H9 (cell line): ENCODE measurements at regions not wholly inside any gene's neighbourhood (a gene's known extent, or its start where the extent isn't known, plus 50 kb on each side); places are given as distances from the start of the nearest gene placed in this dataset.

Source experiments
- DNase-seq: peaks from one replicate; pipeline ENCODE4 v3.0.0-alpha.2; 2017
- H2AFZ ChIP-seq: one replicate; pipeline ENCODE4 v1.6.1; 2013; ENCODE audit warnings: mild to moderate bottlenecking, low read length, control low read depth, moderate library complexity
- H2AK5ac ChIP-seq: 2 replicates; pipeline ENCODE4 v1.6.1; 2013; ENCODE audit warnings: low read length, control low read depth, mixed read lengths; ENCODE audit not compliant: insufficient read length
- H2BK120ac ChIP-seq: one replicate; pipeline ENCODE4 v1.6.1; 2013; ENCODE audit warnings: low read depth, mild to moderate bottlenecking, low read length, control low read depth, inconsistent platforms; ENCODE audit not compliant: poor library complexity, severe bottlenecking
- H2BK12ac ChIP-seq: 2 replicates; pipeline ENCODE4 v1.6.1; 2013; ENCODE audit warnings: low read length, control low read depth, mixed read lengths, low read depth; ENCODE audit not compliant: insufficient read length
- H2BK15ac ChIP-seq: 2 replicates; pipeline ENCODE4 v1.6.1; 2013; ENCODE audit warnings: low read depth, low read length, control low read depth
- H2BK20ac ChIP-seq: one replicate; pipeline ENCODE4 v1.6.1; 2013; ENCODE audit warnings: low read depth, mild to moderate bottlenecking, low read length, control low read depth, inconsistent platforms; ENCODE audit not compliant: poor library complexity, severe bottlenecking
- H2BK5ac ChIP-seq: 2 replicates; pipeline ENCODE4 v1.6.1; 2013; ENCODE audit warnings: low read length, control low read depth, mixed read lengths; ENCODE audit not compliant: insufficient read length
- H3K14ac ChIP-seq: 2 replicates; pipeline ENCODE4 v1.6.1; 2013; ENCODE audit warnings: low read length, control low read depth; ENCODE audit not compliant: insufficient read depth
- H3K18ac ChIP-seq: 2 replicates; pipeline ENCODE4 v1.6.1; 2013; ENCODE audit warnings: low read depth, mild to moderate bottlenecking, mixed read lengths, low read length, control low read depth; ENCODE audit not compliant: insufficient read length
- H3K23ac ChIP-seq: 2 replicates; pipeline ENCODE4 v1.6.1; 2013; ENCODE audit warnings: low read length, control low read depth, mixed read lengths, low read depth; ENCODE audit not compliant: insufficient read length
- H3K23me2 ChIP-seq: 2 replicates; pipeline ENCODE4 v1.6.1; 2013; ENCODE audit warnings: low read depth, mild to moderate bottlenecking, mixed read lengths, low read length, control low read depth; ENCODE audit not compliant: insufficient read length, poor library complexity, severe bottlenecking
- H3K27ac ChIP-seq: 2 replicates; pipeline ENCODE4 v1.5.1; 2013; ENCODE audit warnings: low read length, control low read depth, mixed read lengths, low read depth; ENCODE audit not compliant: insufficient read length
- H3K27me3 ChIP-seq: 2 replicates; pipeline ENCODE4 v1.6.1; 2013; ENCODE audit warnings: low read length, control low read depth, inconsistent platforms; ENCODE audit not compliant: insufficient read depth
- H3K4ac ChIP-seq: 2 replicates; pipeline ENCODE4 v1.6.1; 2013; ENCODE audit warnings: low read depth, mild to moderate bottlenecking, control low read depth, inconsistent platforms, low read length, moderate library complexity
- H3K4me1 ChIP-seq: 2 replicates; pipeline ENCODE4 v1.6.1; 2013; ENCODE audit warnings: low read length, control low read depth, inconsistent platforms; ENCODE audit not compliant: insufficient read depth
- H3K4me2 ChIP-seq: 2 replicates; pipeline ENCODE4 v1.6.1; 2013; ENCODE audit warnings: low read length, control low read depth, mixed read lengths; ENCODE audit not compliant: insufficient read length, insufficient read depth
- H3K56ac ChIP-seq: 2 replicates; pipeline ENCODE4 v1.6.1; 2013; ENCODE audit warnings: low read depth, mild to moderate bottlenecking, mixed read lengths, low read length, control low read depth; ENCODE audit not compliant: insufficient read length
- H3K79me1 ChIP-seq: 2 replicates; pipeline ENCODE4 v1.6.1; 2013; ENCODE audit warnings: low read depth, mild to moderate bottlenecking, moderate library complexity, low read length, control low read depth, inconsistent platforms; ENCODE audit not compliant: insufficient read depth, poor library complexity, severe bottlenecking
- H3K79me2 ChIP-seq: 2 replicates; pipeline ENCODE4 v1.6.1; 2013; ENCODE audit warnings: low read length, control low read depth, inconsistent platforms; ENCODE audit not compliant: insufficient read depth
- H3K9ac ChIP-seq: 2 replicates; pipeline ENCODE4 v1.6.1; 2013; ENCODE audit warnings: low read length, control low read depth, mixed read lengths; ENCODE audit not compliant: insufficient read length; ENCODE audit errors: extremely low read depth
- H3K9me3 ChIP-seq: one replicate; pipeline ENCODE4 v1.6.1; 2013; ENCODE audit warnings: low read depth, low read length, inconsistent platforms; ENCODE audit not compliant: control insufficient read depth
- H3T11ph ChIP-seq: one replicate; pipeline ENCODE4 v1.6.1; 2013; ENCODE audit warnings: mild to moderate bottlenecking, low read length, control low read depth, inconsistent platforms
- H4K20me1 ChIP-seq: one replicate; pipeline ENCODE4 v1.6.1; 2013; ENCODE audit not compliant: control insufficient read depth, insufficient read length, insufficient read depth
- H4K5ac ChIP-seq: 2 replicates; pipeline ENCODE4 v1.6.1; 2013; ENCODE audit warnings: low read depth, mild to moderate bottlenecking, mixed read lengths, low read length, control low read depth; ENCODE audit not compliant: insufficient read length
- H4K8ac ChIP-seq: replicated peaks from 2 replicates; pipeline ENCODE4 v1.6.1; 2013; ENCODE audit warnings: low read length, control low read depth, mixed read lengths, low read depth; ENCODE audit not compliant: insufficient read length
- H4K91ac ChIP-seq: 2 replicates; pipeline ENCODE4 v1.6.1; 2013; ENCODE audit warnings: low read depth, mild to moderate bottlenecking, moderate library complexity, mixed read lengths, low read length, control low read depth; ENCODE audit not compliant: insufficient read length
- H3K27ac Mint-ChIP-seq, 3 experiments: 2 replicates in 2 of 3; 3 replicates in 1 of 3; pipeline ENCODE4 v1.8.0; 2020 to 2021; ENCODE audit warnings: mixed read lengths in 3 of 3, mild to moderate bottlenecking in 1 of 3, moderate library complexity in 1 of 3
- H3K27me3 Mint-ChIP-seq: 2 replicates; pipeline ENCODE4 v1.8.0; 2021; ENCODE audit warnings: low read depth, mild to moderate bottlenecking, moderate library complexity, mixed read lengths
- H3K36me3 Mint-ChIP-seq, 3 experiments: 2 replicates in 2 of 3; 3 replicates in 1 of 3; pipeline ENCODE4 v1.8.0; 2020 to 2021; ENCODE audit warnings: low read depth in 3 of 3, mixed read lengths in 3 of 3; ENCODE audit not compliant: insufficient read depth in 1 of 3
- H3K4me1 Mint-ChIP-seq, 2 experiments: 2 replicates each; pipeline ENCODE4 v1.8.0; 2020; ENCODE audit warnings: mixed read lengths in 2 of 2
- H3K4me3 Mint-ChIP-seq, 2 experiments: 2 replicates in 1 of 2; 3 replicates in 1 of 2; pipeline ENCODE4 v1.8.0; 2020 to 2021; ENCODE audit warnings: mild to moderate bottlenecking in 2 of 2, mixed read lengths in 2 of 2, moderate library complexity in 1 of 2
- H3K9me3 Mint-ChIP-seq, 2 experiments: 2 replicates in 1 of 2; 3 replicates in 1 of 2; pipeline ENCODE4 v1.8.0; 2020; ENCODE audit warnings: mild to moderate bottlenecking in 2 of 2, mixed read lengths in 2 of 2, moderate library complexity in 1 of 2
- WGBS: extraction: QIAGEN DNeasy Blood & Tissue Kit; methylation state at CpG from one replicate; pipeline ENCODE4 v1.1.7; 2013; ENCODE audit warnings: missing lambda C conversion rate, low lambda C conversion rate, mixed read lengths; ENCODE audit not compliant: insufficient read length; ENCODE audit errors: extremely low coverage; 5-methylcytosine and 5-hydroxymethylcytosine counted together
- TF ChIP-seq, protein P1 (sequence below): fragments of 200-600 bp; sonication (generic); conservative IDR thresholded peaks from 3 replicates; pipeline ENCODE4 v1.8.0; 2021; ENCODE audit warnings: antibody characterized with exemption, mild to moderate bottlenecking

DNA sequence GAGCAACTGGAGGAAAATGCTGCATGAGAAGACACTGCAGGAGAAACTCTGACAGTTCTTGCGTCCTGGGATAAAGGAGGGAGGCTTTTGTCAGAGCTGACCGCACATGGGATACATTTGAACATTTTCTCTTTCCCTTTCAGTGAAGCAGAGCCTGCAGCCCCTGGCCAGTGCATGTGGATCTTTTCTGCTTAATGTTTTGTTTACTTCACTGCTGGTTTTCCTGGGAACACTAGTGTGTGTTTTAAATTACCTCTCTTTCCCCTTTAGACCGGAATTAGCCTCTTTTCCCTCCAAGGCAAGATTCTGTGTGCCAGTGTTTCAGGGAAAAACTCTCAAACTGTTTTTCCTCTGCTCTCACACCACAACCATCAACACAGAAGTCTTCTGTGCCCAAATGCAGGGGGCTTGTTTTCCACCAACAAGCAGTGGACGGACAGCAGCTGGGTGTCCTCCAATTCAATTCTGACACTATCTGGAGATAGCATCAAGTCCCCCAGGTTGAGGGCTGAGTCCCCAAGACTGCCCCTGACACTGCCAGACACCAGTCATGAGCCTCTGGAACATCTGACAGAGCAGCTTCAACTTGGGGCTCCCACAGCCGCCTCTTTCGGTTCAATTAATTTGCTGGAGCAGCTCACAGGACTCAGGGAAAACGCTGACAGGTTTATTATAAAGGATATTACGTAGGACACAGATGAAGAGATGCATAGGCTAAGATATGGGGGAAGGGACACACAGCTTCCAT, 136.2 kb downstream of the RHOU start:
- Histone ChIP-seq H3K23ac (no peak overlapping the region), H3K9ac (no peak overlapping the region), H4K8ac (no peak overlapping the region), H3K4me2 (no peak overlapping the region), H3K79me1 (no peaks in the 10 kb centered on the region), H4K20me1 (no peaks in the 10 kb centered on the region), H4K5ac (no peak overlapping the region), H3K18ac (no peak overlapping the region), H2BK120ac (no peak overlapping the region), H3K27ac (no peak overlapping the region), H2BK15ac (no peak overlapping the region), H3K27me3 (no peaks in the 10 kb centered on the region), H4K91ac (no peak overlapping the region), H2BK5ac (no peak overlapping the region), H3K23me2 (no peaks in the 10 kb centered on the region), H3K4me1 (no peaks in the 10 kb centered on the region), H3T11ph (no peak overlapping the region), H3K9me3 (no peaks in the 10 kb centered on the region), H3K14ac (no peak overlapping the region), H2BK20ac (no peak overlapping the region), H2AK5ac (no peak overlapping the region), H3K56ac (no peak overlapping the region), H2BK12ac (no peak overlapping the region), H2AFZ (no peak overlapping the region), H3K79me2 (no peaks in the 10 kb centered on the region), H3K4ac (no peak overlapping the region)
- no peak for DNase-seq
- H3K9me3 Mint-ChIP-seq = no peaks in the 10 kb centered on the region; a peak in 1 of 5 replicates
- no peak overlapping the region for H3K4me3 Mint-ChIP-seq
- TF ChIP-seq, protein P1, sequence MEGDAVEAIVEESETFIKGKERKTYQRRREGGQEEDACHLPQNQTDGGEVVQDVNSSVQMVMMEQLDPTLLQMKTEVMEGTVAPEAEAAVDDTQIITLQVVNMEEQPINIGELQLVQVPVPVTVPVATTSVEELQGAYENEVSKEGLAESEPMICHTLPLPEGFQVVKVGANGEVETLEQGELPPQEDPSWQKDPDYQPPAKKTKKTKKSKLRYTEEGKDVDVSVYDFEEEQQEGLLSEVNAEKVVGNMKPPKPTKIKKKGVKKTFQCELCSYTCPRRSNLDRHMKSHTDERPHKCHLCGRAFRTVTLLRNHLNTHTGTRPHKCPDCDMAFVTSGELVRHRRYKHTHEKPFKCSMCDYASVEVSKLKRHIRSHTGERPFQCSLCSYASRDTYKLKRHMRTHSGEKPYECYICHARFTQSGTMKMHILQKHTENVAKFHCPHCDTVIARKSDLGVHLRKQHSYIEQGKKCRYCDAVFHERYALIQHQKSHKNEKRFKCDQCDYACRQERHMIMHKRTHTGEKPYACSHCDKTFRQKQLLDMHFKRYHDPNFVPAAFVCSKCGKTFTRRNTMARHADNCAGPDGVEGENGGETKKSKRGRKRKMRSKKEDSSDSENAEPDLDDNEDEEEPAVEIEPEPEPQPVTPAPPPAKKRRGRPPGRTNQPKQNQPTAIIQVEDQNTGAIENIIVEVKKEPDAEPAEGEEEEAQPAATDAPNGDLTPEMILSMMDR = no peak
- peaks cover 8 to 19% of the 10 kb centered on the region in 2 experiments for H3K4me1 Mint-ChIP-seq
- H3K36me3 Mint-ChIP-seq = no peaks in the 10 kb centered on the region; a peak in 1 of 7 replicates
- no CpG with 5 or more reads among the region's 8 CpGs for WGBS
- H3K27me3 Mint-ChIP-seq = peaks cover 2% of the 10 kb centered on the region
- no peak overlapping the region; a peak in 1 of 7 replicates for H3K27ac Mint-ChIP-seq
